ENCODE measurements at regions not wholly inside any gene's neighbourhood (a gene's known extent, or its start where the extent isn't known, plus 50 kb on each side); places are given as distances from the start of the nearest gene placed in this dataset.

GRCh38 chr5:19193631-19194030 lies 794.4 kb downstream of the CDH18 start (continued):
- TF ChIP-seq PATZ1 (CRISPR knock-in tag; IDR thresholded peaks at IDR 0.05; ENCODE audit: borderline replicate concordance): no peak
- TF ChIP-seq ZNF70 (CRISPR knock-in tag; IDR thresholded peaks at IDR 0.05): no peak

GRCh38 chr5:19196631-19197030 lies 791.4 kb downstream of the CDH18 start:
- TF ChIP-seq RARB (CRISPR knock-in tag; IDR thresholded peaks at IDR 0.05): no peak
- no peak for TF ChIP-seq ZC3H10 (CRISPR knock-in tag; IDR thresholded peaks at IDR 0.05)
- no peak for TF ChIP-seq ZFP3 (CRISPR knock-in tag; IDR thresholded peaks at IDR 0.05)
- TF ChIP-seq CSRNP3 (CRISPR knock-in tag; IDR thresholded peaks at IDR 0.05): no peak
- no peak for TF ChIP-seq ZNF565 (CRISPR knock-in tag; conservative IDR thresholded peaks at IDR 0.05; ENCODE audit: low read depth)
- no peak for TF ChIP-seq TCF4 (CRISPR knock-in tag; IDR thresholded peaks at IDR 0.05; ENCODE audit: borderline replicate concordance)
- TF ChIP-seq ZFP30 (CRISPR knock-in tag; IDR thresholded peaks at IDR 0.05): no peak
- TF ChIP-seq ZNF8 (CRISPR knock-in tag; IDR thresholded peaks at IDR 0.05): no peak
- TF ChIP-seq CREB5 (CRISPR knock-in tag; IDR thresholded peaks at IDR 0.05; ENCODE audit: low read depth): no peak
- TF ChIP-seq ZNF70 (CRISPR knock-in tag; IDR thresholded peaks at IDR 0.05): no peak
- TF ChIP-seq SNAI2 (CRISPR knock-in tag; IDR thresholded peaks at IDR 0.05): no peak
- TF ChIP-seq ISL1 (CRISPR knock-in tag; IDR thresholded peaks at IDR 0.05): no peak
- TF ChIP-seq GLIS3 (CRISPR knock-in tag; IDR thresholded peaks at IDR 0.05): no peak
- ATAC-seq: no peak

- no peak for ATAC-seq
- TF ChIP-seq PPARA (CRISPR knock-in tag; IDR thresholded peaks at IDR 0.05; ENCODE audit: borderline replicate concordance) (no peak), GLIS3 (CRISPR knock-in tag; IDR thresholded peaks at IDR 0.05) (no peak), ISL1 (CRISPR knock-in tag; IDR thresholded peaks at IDR 0.05) (no peak), TCF4 (CRISPR knock-in tag; IDR thresholded peaks at IDR 0.05; ENCODE audit: borderline replicate concordance) (no peak), ZNF565 (CRISPR knock-in tag; conservative IDR thresholded peaks at IDR 0.05; ENCODE audit: low read depth) (no peak), BACH2 (CRISPR knock-in tag; IDR thresholded peaks at IDR 0.05; ENCODE audit: borderline replicate concordance) (no peak), ARNTL (CRISPR knock-in tag; IDR thresholded peaks at IDR 0.05; ENCODE audit: borderline replicate concordance, low read depth) (no peak)
Observed at GRCh38 chr5:19200251-19200650, 787.7 kb downstream of the CDH18 start.

GRCh38 chr5:19208397-19208796 lies 779.6 kb downstream of the CDH18 start:
- no peak for ATAC-seq

More at GRCh38 chr5:19208397-19208796, 779.6 kb downstream of the CDH18 start:
- TF ChIP-seq ZFP30 (CRISPR knock-in tag; IDR thresholded peaks at IDR 0.05) (no peak), POU6F1 (CRISPR knock-in tag; IDR thresholded peaks at IDR 0.05; ENCODE audit: borderline replicate concordance, low read depth) (no peak), ZNF70 (CRISPR knock-in tag; IDR thresholded peaks at IDR 0.05) (no peak), RARB (CRISPR knock-in tag; IDR thresholded peaks at IDR 0.05) (no peak), CSRNP3 (CRISPR knock-in tag; IDR thresholded peaks at IDR 0.05) (no peak), CREB5 (CRISPR knock-in tag; IDR thresholded peaks at IDR 0.05; ENCODE audit: low read depth) (no peak), ZFP3 (CRISPR knock-in tag; IDR thresholded peaks at IDR 0.05) (no peak), ZC3H10 (CRISPR knock-in tag; IDR thresholded peaks at IDR 0.05) (no peak), BACH2 (CRISPR knock-in tag; IDR thresholded peaks at IDR 0.05; ENCODE audit: borderline replicate concordance) (no peak)
